HG03432 (cell line): ENCODE measurements at regions not wholly inside any gene's neighbourhood (a gene's known extent, or its start where the extent isn't known, plus 50 kb on each side); places are given as distances from the start of the nearest gene placed in this dataset.
"Not testable (repeated sequence)": the region's sequence is repeated elsewhere in the genome, so short reads cannot be mapped to it uniquely, and the experiment has no call there.

Source experiments
- ATAC-seq: cut with Tn5 transposase; IDR thresholded peaks from one replicate; pipeline ENCODE4 v1.9.1; 2021; ENCODE audit warnings: mild to moderate bottlenecking, moderate library complexity; ENCODE audit not compliant: unreplicated experiment

DNA sequence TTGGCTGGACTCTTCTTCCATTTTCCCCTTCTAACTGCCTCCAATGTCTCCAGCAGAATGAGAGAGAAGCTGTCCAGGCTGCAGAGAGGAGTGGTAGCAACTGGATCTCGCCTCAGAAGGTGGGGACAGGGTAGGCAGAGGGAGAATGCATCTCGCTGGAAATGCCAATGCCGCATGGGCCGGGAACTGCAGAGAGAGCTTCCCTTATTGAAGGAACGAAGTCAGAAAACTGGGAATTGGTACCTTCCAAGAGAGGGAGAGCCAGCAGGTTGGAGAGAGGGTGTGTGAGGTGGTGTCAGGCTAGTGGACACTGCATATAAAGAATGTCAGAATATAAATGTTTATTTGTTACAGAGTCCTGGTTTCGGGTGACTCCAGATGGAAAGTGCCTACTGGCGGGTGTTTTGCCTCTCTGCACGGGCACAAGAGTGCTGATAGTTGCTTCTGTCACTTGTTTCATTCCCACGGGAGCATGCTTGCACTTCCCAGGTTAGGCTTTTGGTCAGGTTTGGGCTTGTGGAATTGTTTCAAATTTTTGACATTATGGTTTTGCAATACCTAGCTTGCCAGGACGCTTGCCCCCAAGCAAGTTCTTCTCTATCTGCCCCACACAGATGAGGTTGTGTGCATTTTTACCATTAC lies 156.8 kb upstream of the STS start:
- ATAC-seq, result no peak

DNA sequence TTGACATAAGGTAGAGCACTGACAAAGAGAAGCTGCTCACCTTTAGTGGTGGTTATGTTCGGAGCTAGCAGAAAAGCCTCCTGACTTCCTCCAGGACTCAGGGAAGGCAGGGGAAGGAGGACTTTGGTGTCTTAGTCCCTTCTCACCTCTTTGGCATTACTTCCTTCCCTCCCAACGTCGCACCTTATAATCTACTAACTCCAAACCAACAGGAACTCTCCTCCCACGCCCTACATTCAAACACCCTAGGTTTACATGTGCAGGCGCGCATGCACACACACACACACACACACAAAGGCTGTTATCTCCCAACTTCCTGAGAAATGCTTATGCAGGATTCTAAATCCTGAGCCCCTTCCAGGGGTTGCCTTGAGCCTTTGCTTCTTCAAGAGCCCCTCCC lies 157.7 kb upstream of the STS start:
- no peak for ATAC-seq

DNA sequence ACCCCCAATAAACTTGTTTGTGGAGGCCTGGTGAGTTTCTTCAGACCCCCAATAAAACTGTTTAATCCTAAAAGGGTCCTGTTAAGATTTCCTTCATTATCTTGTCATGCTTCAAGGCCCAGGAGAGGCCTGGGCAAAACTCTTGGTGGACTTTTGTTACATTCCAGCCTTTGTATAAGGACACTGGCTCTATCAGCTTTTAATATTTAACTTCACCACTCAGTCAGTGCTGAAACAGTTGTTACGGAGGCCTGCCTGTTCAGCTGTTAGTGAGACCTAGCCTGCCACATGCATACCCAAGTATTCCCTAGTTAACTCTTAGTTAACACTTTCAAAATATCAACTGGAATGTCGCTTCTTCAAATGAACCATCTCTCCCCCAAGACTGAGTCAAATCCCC lies 158.8 kb upstream of the STS start:
- not testable (repeated sequence) for ATAC-seq

DNA sequence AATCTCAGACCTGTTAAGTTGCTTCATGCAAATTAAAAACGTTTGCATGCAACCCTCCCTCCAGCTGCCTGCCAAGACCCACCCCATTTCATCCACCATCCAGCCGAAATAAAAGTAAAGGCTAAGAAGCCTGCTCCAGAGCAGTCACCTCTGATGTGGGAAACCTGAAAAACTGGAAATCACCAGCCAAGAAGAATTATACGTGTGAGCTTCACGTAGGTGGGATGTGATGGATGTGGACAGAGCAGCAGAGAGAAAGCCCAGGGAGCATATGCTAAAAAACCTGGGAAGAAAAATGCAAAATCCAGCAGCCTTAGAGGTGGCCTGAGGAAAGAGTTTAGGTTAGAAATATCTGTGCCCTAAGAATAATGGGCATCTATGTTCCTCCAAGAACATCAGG lies 160.6 kb upstream of the STS start:
- no peak for ATAC-seq

DNA sequence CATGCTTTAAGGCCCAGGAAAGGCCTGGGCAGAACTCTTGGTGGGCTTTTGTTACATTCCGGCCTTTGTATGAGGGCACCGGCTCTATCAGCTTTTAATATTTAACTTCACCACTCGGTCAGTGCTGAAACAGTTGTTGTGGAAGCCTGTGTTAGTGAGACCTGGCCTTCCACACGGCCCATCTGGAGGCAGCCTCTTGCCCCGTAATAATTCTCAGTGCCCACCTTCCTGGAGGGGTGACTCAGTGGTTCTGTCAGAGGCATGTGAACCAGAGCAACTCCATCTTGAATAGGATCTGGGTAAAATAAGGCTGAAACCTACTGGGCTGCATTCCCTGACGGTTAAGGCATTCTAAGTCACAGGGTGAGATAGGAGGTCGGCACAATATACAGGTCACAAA lies 162.0 kb upstream of the STS start:
- no peak for ATAC-seq

DNA sequence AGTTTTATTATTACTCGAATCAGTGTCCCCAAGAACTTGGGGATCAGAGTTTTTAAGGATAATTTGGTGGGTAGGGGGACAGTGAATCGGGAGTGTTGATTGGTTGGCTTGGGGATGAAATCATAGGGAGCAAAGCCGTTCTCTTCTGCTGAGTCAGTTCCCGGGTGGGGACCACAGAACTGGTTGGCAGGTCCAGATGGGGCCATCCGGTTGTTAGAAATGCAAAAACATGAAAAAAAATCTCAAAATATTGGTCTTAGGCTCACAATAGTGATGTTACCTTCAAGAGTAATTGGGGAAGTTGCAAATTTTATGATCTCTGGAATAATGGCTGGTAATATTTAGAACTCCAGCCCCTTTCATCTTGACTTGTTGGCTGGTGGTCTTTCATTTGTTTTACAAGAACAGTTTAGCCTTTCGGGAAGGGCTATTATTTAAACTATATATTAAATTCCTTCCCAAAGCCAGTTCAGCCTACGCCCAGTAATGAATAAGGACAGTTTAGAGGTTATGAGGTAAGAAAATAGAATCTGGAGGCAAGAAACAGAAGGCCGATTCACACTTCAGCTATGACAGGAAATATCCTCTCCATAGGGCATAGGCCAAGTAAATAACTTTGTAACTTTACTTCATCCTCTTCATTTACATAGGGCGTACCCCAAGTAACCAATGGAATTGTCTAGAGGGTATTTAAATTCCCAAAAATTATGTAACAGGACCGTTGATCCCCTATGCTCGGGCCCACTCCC lies 164.1 kb upstream of the STS start:
- ATAC-seq, result no peak

DNA sequence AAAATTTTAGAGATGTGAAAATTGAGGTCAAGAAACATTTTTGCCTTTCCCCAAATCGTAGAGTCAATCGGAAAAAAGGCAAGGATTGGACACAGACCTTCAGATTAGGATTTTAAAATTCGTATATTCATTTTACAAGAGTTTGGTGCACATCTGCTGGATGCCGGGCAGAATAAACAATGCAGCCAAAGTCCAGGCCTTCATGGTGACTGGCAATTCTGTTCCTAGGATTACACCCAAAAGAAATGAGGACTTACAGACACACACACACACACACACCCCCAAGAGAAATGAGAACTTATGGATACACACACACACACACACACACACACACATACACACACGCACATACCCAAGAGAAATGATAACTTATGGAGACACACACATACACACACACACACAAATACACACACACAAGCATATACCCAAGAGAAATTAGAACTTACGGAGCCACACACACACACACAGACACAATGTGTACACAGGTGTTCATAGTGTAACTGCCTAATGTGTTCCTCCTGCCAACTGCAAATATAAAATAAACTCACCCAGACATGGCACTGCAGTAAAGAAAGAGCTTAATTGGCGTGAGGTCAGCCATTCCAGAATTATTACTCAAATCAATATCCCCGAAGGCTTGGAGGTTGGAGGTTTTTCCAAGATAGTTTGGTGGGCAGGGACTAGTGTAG lies 165.7 kb upstream of the STS start:
- no peak for ATAC-seq

DNA sequence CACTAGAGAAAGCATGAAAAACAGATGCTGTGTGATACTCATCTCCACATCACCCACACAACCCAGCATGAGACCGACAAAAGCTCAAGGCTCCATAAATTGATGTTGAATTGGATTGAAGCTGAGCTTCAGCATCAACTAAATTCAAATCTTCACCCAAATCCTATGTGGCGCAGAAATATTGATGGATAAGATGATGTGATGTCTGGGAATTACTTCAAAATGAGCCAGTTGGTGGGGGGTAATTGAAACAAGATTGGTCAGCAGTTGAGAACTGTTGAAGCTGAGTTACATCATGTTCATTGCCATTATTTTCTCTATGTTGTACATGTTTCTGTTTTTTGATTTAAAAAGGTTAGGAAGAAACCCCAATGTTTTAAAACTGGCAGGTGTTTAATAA lies 166.5 kb upstream of the STS start:
- no peak for ATAC-seq

DNA sequence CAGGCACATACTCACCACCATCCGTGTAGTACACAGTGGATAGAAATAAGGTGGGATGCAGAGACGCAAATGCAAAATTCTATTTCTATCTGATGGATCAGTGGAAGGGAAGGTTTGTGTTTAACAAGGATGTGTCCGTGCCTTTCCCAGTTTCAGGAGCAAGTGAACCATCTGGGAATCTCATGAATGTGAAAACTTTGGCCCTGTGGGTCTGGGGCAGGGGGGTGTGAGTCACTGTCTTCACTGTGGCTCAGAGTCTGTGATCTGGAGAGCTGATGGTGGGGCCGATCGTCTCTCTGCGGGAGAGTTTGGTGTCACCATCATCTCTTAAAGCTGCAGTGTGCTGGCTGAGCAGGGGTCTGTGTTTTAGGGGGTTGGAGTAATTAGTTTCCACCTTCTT lies 179.3 kb upstream of the STS start:
- ATAC-seq, result no peak

DNA sequence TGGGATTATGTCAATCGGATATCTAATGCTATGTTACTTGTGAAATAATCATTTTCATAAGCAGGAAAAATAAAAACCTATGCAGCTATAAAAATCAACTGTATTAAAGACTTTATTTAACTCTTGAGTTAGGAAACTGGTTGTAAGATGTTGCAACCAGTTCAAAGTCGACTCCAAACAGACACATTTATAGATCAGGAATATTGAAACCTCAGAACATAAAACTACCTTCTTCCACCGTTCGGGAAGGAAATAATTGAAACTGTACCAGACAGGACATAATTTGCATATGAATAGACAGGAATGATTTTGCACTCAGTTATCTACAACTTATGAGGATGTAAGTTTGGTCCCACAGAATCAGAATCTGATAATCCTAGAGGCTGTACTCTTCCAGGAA lies 181.8 kb upstream of the STS start:
- no peak for ATAC-seq

DNA sequence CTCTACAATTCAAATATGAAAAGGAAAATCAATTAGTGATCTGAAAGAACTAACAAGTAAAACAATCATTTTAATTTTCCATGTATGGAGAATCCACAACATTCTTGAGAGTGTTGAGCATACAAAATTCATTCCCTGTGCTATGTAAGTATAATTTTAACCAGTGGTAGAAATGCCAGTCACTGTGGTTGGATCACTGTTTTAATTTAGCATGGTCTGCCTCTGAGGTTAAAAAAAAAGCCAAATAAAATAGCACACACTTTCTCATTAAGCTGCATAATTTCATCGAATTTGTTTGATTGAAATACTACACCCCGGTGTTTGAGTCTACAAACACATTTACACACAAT lies 185.5 kb upstream of the STS start:
- ATAC-seq, result no peak

DNA sequence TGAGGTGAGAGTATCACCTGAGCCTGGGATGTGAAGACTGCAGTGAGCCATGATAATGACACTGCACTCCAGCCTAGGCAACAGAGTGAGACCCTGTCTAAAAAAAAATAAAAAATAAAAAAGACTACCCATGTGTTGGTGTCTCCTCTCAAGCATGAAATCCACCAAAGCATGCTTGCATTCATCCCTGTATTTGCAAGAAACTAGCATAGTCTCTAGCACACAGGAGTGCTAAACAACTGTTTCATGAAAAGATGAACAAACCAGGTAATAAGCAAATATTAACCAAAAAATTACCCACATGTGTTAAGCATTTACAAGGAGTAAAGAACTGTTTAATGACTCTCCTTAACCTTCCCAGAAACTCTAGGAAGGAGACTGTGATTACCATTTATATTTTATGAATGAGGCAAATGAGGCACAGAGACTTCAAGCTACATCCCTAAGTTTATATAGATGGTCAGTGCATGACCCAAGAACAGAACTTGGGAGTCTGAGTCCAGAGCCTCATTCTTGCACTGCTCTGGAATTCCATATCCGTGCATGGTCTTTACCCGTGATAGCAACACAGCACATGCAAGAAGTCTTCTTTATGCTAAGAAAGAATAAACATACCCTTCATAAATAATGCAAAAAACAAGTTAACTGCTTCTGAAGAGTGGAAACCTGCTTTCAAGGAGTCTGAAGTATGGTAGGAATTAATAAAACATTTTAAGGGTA lies 186.1 kb upstream of the STS start:
- ATAC-seq, result no peak

DNA sequence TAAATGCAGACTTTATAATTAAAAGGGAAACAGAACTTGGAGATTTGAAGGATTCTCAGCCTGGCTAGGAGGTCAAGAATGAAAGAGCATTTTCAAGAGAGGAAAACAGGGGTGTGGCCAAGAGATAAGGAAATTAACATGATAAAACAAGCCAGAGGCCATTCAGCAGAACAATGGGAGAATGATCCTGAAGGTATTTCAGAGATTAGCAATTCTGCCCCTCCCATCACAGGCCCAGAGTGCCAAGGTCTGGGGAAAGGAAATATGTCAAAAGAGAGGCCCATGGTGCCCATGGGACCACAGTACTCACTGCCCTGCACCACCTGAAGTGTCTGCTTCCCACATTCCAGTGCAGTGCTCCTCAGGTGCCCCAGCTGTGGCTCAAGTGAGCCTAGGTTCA lies 188.5 kb upstream of the STS start:
- ATAC-seq, result no peak

DNA sequence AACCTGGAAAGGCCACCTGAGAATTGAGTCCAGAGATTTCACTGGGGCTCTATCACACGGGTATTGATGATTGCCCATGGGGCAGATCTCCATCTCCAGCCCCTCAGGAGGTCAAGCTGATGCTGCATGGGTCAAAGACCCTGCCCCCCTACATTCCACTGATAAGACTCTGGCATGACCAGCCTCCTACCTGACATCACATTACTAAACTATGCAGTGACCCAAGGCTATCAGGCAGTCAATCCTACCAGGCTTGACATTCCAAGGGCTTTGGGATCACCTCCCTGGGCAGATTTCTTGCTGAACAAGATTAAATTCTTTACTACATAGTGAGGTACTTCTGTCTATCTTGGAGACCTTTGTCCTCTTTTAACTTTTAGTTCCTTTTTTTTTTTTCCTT lies 192.7 kb upstream of the STS start:
- ATAC-seq, result no peak

DNA sequence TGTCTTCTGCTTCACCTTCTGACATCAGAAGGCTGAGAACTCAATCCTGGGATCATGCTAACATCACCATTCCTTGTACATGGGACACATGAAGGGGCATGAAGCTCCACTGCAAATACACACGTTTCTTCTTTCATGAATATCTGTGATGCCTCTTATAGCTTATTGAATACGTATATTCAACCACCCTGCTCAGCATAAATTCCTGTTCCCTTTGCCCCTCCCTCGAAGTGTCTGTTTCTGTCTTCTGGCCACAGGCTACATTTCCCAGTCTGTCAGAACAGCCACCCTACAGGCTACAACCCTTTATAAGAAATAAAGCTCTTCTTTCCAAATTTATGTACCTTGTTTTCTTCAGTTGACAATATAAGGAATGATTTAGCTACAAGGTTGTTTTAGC lies 201.3 kb upstream of the STS start:
- ATAC-seq, result no peak

DNA sequence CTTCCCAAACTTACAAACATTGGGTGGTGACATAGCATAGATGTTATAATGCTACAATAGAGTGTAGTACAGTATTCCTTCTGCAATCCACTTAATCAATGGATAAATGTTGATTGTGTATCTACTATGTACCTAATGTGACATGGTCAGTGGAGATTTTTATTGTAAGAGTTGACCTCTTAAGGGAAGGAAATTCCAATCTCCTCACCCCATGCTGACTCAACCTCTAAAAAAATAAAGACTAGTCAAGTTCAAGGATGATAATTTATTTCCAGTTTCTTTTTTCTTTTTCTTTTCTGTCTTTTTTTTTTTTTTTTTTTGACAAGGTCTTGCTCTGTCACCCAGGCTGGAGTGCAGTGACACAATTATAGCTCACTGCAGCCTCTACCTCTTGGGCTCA lies 206.5 kb upstream of the STS start:
- ATAC-seq, result no peak

DNA sequence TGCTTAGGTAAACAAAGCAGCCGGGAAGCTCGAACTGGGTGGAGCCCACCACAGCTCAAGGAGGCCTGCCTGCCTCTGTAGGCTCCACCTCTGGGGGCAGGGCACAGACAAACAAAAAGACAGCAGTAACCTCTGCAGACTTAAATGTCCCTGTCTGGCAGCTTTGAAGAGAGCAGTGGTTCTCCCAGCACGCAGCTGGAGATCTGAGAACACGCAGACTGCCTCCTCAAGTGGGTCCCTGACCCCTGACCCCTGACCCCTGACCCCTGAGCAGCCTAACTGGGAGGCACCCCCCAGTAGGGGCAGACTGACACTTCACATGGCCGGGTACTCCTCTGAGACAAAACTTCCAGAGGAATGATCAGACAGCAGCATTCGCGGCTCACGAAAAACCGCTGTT lies 214.6 kb upstream of the STS start:
- ATAC-seq, result not testable (repeated sequence)

DNA sequence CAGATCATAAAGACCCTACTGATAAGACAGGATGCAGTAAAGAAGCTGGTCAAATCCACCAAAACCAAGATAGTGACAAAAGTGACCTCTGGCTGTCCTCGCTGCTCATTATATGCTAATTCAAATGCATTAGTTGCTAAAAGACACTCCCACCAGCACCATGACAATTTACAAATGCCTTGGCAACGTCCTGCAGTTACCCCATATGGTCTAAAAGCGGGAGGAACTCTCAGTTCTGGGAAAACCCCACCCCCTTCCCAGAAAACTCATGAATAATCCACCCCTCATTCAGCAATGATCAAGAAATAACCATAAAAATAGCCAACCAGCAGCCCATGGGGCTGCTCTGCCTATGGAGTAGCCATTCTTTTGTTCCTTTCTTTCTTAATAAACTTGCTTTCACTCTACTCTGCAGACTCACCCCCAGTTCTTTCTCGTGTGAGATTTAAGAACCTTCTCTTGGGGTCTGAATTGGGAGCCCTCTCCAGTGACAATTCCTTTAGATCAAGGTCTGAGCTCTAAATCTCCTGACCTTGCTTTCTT lies 217.1 kb upstream of the STS start:
- ATAC-seq, result no peak

DNA sequence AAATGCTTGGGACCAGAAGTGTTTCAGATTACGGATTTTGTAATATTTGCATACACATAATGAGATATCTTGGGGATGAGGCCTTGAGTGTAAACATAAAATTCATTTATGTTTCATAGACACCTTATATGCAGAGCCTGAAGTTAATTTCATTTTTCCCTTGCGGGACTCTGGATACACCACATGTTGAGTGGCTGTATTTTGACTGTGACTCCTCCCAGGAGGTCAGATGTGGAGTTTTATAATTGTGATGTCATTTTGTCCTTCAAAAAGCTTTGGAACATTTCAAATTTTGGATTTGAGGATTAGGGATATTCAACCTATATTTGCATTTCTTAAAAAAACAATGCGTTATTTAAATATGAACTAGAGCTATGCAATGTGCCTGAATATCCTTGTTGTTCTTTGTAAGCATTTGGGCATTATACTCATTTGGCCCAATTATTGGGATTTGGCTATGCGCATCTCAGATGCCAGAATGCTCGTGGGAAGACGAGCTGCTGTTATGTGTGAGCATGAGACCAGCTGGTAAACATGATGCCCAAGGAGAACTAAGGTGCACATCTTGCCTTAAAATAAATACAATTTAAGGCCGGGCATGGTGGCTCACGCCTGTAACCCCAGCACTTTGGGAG lies 223.0 kb upstream of the STS start:
- ATAC-seq, result no peak

DNA sequence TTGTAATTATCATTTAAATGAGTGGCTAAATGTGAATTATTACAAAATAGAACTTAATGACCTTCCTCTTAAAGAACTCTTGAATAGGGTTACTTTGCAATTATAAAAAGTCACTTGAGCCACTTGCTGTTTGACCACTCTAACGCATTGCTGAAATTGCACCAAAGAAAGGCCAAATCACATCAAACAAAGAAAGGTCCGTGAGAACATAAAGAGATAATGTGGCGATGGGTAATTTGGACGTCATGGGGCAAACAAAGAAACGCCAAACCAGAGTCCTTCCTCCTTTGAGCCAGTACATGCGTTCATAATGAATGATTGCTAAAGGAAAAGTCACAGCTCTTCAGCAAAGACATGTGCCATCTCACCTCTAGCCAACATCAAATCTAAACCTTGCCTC lies 229.8 kb upstream of the STS start:
- ATAC-seq, result no peak

DNA sequence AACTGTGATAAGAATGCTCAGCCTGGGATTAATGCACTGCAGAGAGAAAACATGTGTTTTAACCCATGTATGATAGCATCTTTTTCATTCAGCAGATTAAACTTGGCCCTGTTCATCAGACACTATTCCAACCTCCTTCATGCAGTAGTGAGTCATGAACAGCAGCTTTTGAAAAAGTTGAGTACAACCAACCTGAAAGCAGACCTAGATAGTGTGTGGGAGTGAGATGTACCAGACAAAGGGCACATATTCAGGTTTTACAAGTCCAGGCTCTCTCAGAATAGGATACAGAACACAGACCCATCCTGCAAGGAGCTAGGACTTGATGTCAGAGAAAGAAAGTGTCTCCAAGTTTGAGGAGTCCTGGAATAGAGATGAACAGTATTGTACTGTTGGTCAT lies 237.3 kb upstream of the STS start:
- no peak for ATAC-seq
